Chondrocyte (in vitro differentiated cells): ENCODE measurements at regions not wholly inside any gene's neighbourhood (a gene's known extent, or its start where the extent isn't known, plus 50 kb on each side); places are given as distances from the start of the nearest gene placed in this dataset.

Experiments used
- DNase-seq: peaks from one replicate; pipeline ENCODE4 v3.0.0; 2021; ENCODE audit warnings: mixed read lengths, low spot score
- H3K27ac Mint-ChIP-seq: one replicate; pipeline ENCODE4 v1.8.0; 2021; ENCODE audit warnings: mild to moderate bottlenecking, moderate library complexity, mixed read lengths; ENCODE audit not compliant: unreplicated experiment
- H3K27me3 Mint-ChIP-seq: 2 replicates; pipeline ENCODE4 v1.8.0; 2021; ENCODE audit warnings: low read depth, mixed read lengths
- H3K36me3 Mint-ChIP-seq: 2 replicates; pipeline ENCODE4 v1.8.0; 2021; ENCODE audit warnings: low read depth, mixed read lengths
- H3K4me1 Mint-ChIP-seq: 2 replicates; pipeline ENCODE4 v1.8.0; 2021; ENCODE audit warnings: low read depth, mild to moderate bottlenecking, mixed read lengths
- H3K4me3 Mint-ChIP-seq: one replicate; pipeline ENCODE4 v1.8.0; 2021; ENCODE audit warnings: mild to moderate bottlenecking, moderate library complexity, mixed read lengths; ENCODE audit not compliant: unreplicated experiment
- H3K9me3 Mint-ChIP-seq: 2 replicates; pipeline ENCODE4 v1.8.0; 2021; ENCODE audit warnings: low read depth, mixed read lengths
- CTCF ChIP-seq: fragments of 200-600 bp; sonication (generic); IDR thresholded peaks from 2 replicates; pipeline ENCODE4 v1.5.0; 2021; ENCODE audit warnings: antibody characterized with exemption, mild to moderate bottlenecking, moderate library complexity

DNA sequence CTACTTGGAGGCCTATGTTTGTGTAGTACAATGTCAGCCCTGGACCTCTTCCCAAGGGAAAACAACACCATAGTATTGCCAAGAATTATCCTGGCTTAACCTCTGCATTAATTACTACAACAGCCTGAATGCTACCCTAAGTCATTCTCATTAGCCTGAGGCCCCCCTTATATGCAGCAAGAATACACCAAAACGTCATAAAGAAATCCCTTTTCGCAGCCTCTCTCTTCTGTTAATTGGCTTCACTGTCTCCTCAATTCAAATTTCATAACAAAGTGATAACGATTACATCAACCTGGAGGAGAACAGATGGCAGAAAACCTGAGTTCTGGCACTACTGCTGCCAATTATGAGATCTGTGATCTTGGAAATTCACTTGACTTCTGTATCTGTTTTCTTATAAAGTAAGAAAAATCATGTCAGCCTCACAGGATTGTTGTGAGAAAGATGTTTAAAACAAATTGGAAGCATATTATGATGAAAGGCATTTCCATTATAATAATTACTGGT lies 1663.1 kb downstream of the STIM2 start:
- TF ChIP-seq CTCF, result no peak
- Mint-ChIP-seq H3K4me3 (no peak overlapping the region), H3K27me3 (no peaks in the 10 kb centered on the region), H3K4me1 (peaks cover 4% of the 10 kb centered on the region), H3K27ac (no peak overlapping the region), H3K9me3 (no peaks in the 10 kb centered on the region), H3K36me3 (no peaks in the 10 kb centered on the region)
- DNase-seq, result no peak

DNA sequence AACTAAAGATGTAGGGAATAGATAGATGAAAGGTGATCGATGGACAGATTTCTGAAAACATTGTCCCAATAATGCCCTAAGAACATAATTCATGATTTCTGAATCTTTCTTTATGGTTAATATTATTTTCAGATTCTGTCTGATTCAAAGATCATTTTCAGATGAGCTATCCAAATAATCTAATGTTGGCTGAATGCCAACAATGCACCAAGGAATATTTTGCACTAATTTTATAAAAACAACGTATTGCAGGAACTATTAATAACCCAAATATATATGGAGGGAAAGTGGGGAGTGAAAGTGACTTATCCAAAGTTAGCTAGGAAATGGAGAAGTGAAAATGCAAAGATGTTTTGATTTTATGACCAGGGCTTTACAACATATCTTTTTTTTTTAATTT lies 1675.5 kb downstream of the STIM2 start:
- Mint-ChIP-seq H3K4me1 (no peaks in the 10 kb centered on the region), H3K27me3 (peaks cover 4% of the 10 kb centered on the region), H3K4me3 (no peak overlapping the region), H3K9me3 (peaks cover 14% of the 10 kb centered on the region), H3K27ac (no peak overlapping the region), H3K36me3 (peaks cover 1% of the 10 kb centered on the region)
- DNase-seq, result no peak
- TF ChIP-seq CTCF, result no peak

DNA sequence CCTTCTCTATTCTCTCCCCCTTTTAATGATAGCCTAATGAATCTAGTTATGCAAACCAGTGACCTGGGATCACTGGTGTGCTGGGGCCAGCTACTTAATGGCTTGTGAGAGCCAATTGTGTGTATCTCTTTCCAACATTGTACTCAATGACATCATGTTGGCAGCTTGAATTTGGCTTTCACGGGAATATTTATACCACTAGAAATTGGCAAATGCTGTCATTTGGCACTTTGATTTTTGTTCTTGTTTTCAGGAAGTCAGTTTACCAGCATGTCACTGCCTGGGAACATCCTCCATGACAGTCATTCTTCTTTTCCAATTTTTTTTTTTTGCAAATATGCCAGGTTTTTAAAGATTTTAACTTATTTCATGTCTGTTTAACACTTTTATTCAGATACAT lies 1685.3 kb downstream of the STIM2 start:
- Mint-ChIP-seq H3K9me3 (peaks cover 8% of the 10 kb centered on the region), H3K27ac (no peak overlapping the region), H3K36me3 (no peaks in the 10 kb centered on the region), H3K27me3 (peaks cover 2% of the 10 kb centered on the region), H3K4me3 (no peak overlapping the region), H3K4me1 (no peaks in the 10 kb centered on the region)
- no peak for TF ChIP-seq CTCF
- DNase-seq, result no peak

DNA sequence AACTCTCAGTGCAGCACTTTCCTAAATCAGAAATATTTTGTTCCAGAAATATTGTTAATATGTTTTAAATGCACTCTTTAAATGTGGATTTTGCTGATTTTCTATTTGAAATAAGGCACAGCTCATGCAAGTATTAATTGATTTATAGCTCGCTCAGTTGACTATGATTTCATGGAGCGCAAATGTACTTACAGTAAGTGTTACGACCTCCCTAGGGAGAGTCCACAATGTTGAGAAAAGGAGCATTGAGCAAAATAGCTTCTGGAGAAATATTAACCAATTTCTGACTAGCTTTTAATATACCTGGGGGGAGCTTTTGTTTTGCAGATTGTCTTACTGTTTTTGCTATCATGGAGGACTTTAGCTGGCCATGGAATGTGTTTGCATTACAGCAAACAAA lies 1687.5 kb downstream of the STIM2 start:
- Mint-ChIP-seq H3K9me3 (no peaks in the 10 kb centered on the region), H3K4me3 (no peak overlapping the region), H3K36me3 (no peaks in the 10 kb centered on the region), H3K27me3 (peaks cover 2% of the 10 kb centered on the region), H3K27ac (no peak overlapping the region), H3K4me1 (no peaks in the 10 kb centered on the region)
- no peak for TF ChIP-seq CTCF
- DNase-seq, result no peak

GRCh38 chr4:28548594-28548993 lies 1688.0 kb downstream of the STIM2 start:
- TF ChIP-seq CTCF, result no peak
- H3K27me3 Mint-ChIP-seq, result peaks cover 2% of the 10 kb centered on the region
- H3K4me1 Mint-ChIP-seq, result no peaks in the 10 kb centered on the region
- no peak overlapping the region for H3K4me3 Mint-ChIP-seq
- peaks cover under 1% of the 10 kb centered on the region for H3K9me3 Mint-ChIP-seq
- no peak for DNase-seq
- H3K36me3 Mint-ChIP-seq, result no peaks in the 10 kb centered on the region
- no peak overlapping the region for H3K27ac Mint-ChIP-seq
